GM12891 (cell line): ENCODE measurements at regions not wholly inside any gene's neighbourhood (a gene's known extent, or its start where the extent isn't known, plus 50 kb on each side); places are given as distances from the start of the nearest gene placed in this dataset.

ENCODE experiments used
- DNase-seq: peaks from one replicate; pipeline ENCODE4 v3.0.0; 2011; ENCODE audit warnings: low spot score; ENCODE audit not compliant: insufficient read length
- FAIRE-seq: peaks from 2 replicates; lab custom pipeline; 2011; peaks lifted over from hg19 to GRCh38; lab: Jason Lieb, UNC
- PAX5 ChIP-seq: IDR thresholded peaks from 2 replicates; pipeline ENCODE4 v1.6.1; 2011; ENCODE audit warnings: low read length, moderate library complexity, mild to moderate bottlenecking; ENCODE audit not compliant: insufficient read depth, severe bottlenecking
- POLR2A ChIP-seq: IDR thresholded peaks from 2 replicates; pipeline ENCODE4 v1.6.1; 2011; ENCODE audit warnings: low read depth, low read length, control low read depth
- POLR2AphosphoS5 ChIP-seq: IDR thresholded peaks from 2 replicates; pipeline ENCODE4 v1.6.1; 2011; ENCODE audit warnings: low read depth, low read length, control low read depth
- POU2F2 ChIP-seq: IDR thresholded peaks from 2 replicates; pipeline ENCODE4 v1.6.1; 2011; ENCODE audit warnings: low read depth, mild to moderate bottlenecking, control low read depth, low read length, moderate library complexity
- SPI1 ChIP-seq: IDR thresholded peaks from 2 replicates; pipeline ENCODE4 v1.6.1; 2011; ENCODE audit warnings: low read depth, low read length, control low read depth
- TAF1 ChIP-seq: IDR thresholded peaks from 2 replicates; pipeline ENCODE4 v1.6.1; 2011; ENCODE audit warnings: low read depth, low read length, control low read depth

DNA sequence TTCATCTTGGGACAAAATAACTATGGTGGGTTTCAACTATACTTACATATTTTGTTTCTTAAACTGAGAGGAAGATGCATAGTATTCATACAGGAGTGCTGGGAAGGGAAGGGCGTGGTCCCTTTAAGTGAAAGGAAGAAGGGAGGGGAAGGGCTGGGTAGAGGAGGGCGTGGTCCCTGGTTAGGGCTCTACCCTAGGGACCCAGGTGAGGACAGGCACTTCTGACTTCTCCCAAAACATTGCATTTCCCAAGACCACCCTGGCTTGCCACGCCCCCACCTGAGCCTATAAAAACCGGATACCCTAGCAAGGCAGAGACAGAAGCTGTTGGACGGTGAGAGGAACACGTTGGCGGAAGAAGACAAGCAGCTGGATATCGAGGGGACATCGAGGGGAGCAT lies 157.6 kb upstream of the PLXNA4 start:
- FAIRE-seq = no peak
- no peak for DNase-seq
- TF ChIP-seq SPI1 = no peak
- no peak for TF ChIP-seq PAX5
- no peak for TF ChIP-seq TAF1
- TF ChIP-seq POLR2A = no peak
- no peak for TF ChIP-seq POLR2AphosphoS5
- no peak for TF ChIP-seq POU2F2

DNA sequence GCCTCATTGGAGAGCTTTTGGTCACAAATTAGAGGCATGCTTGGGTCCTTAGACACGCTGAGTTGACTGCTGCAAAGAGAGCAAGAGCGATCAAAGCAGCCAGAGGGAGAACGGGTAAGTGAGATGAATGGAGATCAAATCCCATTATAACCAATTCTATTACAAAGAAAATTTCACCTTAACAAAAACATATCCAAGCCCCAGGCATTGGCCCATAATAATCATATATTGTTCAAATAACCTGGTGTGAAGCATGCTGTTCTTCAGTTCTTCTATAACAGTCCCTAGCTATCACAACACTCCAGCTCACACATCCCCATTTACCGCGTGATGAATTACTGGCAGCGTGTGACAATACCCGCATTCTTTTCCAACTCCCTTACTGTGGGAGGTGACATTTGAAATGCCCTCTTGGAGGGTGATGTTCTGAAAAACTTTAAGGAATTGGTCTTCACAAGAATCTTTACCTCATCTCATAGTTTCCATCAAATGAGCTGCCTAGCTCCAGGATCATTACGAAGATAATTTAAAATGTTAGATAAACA lies 156.1 kb upstream of the PLXNA4 start:
- DNase-seq (no peak), FAIRE-seq (no peak)

DNA sequence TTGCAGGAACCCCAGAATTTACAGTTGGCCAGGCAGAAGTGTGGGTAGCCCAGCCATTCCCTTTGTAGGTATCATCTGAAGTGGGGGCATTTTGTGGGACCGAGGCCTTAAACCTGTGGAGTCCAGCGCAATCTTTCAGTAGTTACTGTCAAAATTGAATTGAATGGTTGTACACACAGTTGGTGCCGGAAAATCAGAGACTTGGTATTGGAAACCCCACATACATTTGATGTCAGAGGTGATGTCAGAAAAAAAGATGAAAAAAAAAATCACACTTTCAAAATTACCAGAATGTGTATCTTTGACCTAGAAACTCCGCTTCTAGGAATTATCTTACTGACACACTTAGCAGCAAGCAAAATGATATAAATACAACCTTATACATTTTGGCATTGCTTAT lies 153.8 kb upstream of the PLXNA4 start:
- FAIRE-seq = no peak
- no peak for TF ChIP-seq POU2F2
- no peak for DNase-seq

More for the DNA sequence above, 156.1 kb upstream of the PLXNA4 start:
- TF ChIP-seq PAX5 (no peak), POLR2AphosphoS5 (no peak), POLR2A (no peak), SPI1 (no peak), POU2F2 (no peak), TAF1 (no peak)

DNA sequence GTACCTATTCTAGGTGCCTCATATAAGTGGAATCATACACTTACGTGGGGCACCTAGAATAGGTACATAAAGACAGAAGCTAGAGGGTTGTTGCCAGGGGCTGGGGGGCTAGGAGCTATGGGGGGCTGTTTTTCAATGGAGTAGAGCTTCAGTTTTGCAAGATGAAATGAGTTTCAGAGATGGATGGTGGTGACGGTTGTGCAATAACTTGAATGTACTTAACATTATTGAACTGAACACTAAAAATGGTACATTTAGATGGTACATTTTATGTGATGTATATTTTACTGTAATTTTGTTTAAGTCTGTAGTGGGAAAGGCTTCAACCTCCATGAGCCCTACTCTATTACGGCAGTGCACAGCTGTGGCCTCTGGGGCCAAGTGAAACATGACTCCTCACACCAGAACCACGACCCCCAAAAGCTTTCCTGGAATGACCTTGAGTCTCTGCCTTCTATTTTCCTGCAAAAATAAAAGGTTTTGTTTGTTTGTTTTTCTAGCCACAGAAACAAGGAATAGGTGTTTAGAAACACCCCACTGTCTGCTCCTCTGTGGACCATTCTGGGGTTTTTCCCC lies 147.3 kb upstream of the PLXNA4 start:
- TF ChIP-seq POLR2AphosphoS5 (no peak), TAF1 (no peak), POU2F2 (no peak), PAX5 (no peak), POLR2A (no peak), SPI1 (no peak)
- FAIRE-seq (no peak), DNase-seq (no peak)

DNA sequence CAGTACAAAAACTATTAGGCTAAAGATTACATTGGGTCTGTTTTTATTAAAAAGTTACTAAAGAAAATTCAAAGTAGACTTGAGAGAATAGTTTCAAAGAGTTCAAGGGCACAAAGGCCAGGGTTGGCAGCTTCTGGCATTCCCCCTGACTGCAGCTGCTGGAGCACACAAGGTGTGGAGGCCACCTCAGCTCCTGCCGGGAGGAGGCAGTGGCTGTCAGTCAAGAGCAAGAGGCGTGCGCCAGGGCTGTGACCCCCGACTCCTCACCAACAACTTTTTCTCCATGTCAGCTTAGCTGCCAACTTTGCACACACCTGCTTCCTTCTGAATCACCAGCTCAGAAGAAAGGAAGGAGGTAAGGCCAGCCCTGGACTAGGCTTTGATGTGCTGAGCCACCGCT lies 144.6 kb upstream of the PLXNA4 start:
- DNase-seq (no peak), FAIRE-seq (no peak)
- no peak for TF ChIP-seq SPI1
- no peak for TF ChIP-seq POLR2AphosphoS5
- no peak for TF ChIP-seq POU2F2
- no peak for TF ChIP-seq TAF1
- no peak for TF ChIP-seq POLR2A
- TF ChIP-seq PAX5 = no peak

DNA sequence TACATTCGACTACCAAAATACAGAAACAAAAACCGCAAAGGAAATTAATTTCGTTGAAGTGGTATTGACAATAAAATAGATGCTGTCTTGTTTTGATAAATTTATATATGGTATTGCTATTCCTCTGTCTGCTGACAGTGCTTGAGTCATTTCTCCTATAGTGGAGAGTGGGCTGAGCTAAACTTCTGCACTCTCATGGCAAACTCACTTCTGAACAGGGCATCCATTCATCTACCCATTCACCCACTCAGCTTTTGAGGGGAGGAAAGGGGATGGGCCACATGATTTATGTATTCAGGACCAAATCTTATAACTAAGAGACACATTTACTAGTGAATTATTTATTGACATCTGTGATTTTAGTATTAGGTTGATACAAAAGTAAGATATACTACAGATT lies 137.6 kb upstream of the PLXNA4 start:
- FAIRE-seq = no peak
- TF ChIP-seq TAF1 (no peak), PAX5 (no peak), POLR2A (no peak)
- DNase-seq = no peak

DNA sequence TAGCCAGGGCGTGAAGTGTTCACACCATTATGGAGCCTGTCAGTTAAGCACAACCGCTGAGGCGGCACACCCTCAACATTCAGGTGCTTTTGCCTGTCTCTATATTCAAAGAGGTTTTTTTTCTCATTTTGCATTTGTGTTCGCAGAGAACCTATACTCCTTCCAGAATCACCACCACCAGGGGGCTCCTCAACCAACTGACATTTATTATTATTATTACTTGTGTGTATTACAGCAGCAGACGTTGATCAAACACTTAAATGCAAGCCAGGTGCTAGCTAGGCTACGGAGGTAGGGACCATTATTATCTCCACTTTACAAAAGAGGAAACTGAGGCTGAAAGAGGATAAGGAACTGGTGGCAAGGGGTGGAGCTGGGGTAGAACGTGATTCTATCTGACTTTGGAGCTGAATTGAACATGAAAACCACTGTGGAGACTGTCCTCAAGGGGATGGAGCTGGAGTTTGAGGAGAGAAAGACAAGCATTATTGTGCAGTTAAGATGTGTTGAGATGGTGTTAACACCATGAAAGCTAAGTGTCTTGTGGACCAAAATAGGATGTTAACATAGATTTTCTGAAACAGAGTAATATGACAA lies 133.8 kb upstream of the PLXNA4 start:
- FAIRE-seq (no peak), DNase-seq (no peak)
- TF ChIP-seq POLR2AphosphoS5 (no peak), POLR2A (no peak), POU2F2 (no peak), SPI1 (no peak), PAX5 (no peak), TAF1 (no peak)

DNA sequence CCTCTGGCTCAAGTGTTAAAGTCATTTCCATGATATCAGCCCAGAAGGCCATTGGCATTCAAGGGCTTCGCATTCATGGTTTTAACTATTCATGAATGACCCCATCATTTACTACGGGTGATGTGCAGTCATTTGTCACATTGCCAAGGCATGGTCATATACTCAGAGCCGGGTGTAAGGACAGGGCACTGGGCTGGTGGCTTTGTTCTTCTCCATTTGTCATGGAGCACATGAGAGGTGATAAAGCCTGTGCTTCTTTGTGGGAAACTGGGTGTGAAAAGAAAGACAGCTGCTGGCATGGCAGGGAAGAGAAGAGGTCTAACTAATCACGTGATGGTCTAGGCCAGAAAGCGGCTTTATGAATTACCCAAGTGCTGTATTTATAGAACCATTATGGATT lies 132.2 kb upstream of the PLXNA4 start:
- no peak for FAIRE-seq
- DNase-seq = no peak
- TF ChIP-seq SPI1 (no peak), PAX5 (no peak), TAF1 (no peak)

DNA sequence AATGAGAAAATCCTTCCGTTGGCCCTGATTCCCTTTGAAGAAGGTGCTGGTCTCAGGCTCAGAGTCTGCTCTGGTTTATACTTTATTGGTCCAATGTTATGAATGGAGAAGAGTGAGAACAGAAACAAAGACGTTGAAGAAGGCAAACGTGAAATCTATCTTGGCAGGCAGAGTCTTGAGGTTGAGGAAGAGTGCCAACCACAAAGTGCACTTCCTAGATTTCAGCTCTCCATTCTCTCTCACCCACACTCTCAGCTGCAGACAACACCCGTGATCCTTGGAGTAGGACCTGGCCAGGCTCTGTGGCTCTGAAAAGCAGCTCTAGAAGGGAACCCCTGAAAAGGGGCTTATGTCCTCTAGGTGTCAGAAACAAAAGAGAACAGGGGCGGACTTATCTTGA lies 128.9 kb upstream of the PLXNA4 start:
- DNase-seq = no peak
- no peak for TF ChIP-seq POU2F2
- no peak for TF ChIP-seq POLR2AphosphoS5
- TF ChIP-seq SPI1 = no peak
- TF ChIP-seq TAF1 = no peak
- TF ChIP-seq PAX5 = no peak
- TF ChIP-seq POLR2A = no peak
- FAIRE-seq = no peak

DNA sequence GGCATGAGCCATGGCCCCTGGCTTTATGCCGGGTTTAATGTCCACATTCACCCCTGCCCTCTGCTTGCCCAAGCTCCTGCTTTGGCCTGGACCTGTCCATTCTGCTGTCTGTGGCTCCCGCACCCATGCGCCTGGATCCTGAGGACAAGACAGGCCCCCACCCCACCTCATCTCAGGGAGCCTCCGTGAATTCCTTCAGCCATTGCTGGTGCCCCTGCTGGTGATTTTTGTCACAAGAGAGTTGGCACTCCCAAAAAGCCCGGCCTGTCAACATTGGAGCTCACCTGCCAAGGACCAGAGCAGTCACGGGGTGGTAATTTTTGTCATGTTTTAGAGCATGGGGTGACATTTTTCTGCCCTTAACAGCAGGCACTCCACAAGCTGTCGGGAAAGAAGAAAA lies 127.5 kb upstream of the PLXNA4 start:
- DNase-seq (no peak), FAIRE-seq (no peak)
- TF ChIP-seq POLR2A (no peak), POU2F2 (no peak), POLR2AphosphoS5 (no peak)
